Endothelial cell of umbilical vein (primary cell): ENCODE measurements at regions not wholly inside any gene's neighbourhood (a gene's known extent, or its start where the extent isn't known, plus 50 kb on each side); places are given as distances from the start of the nearest gene placed in this dataset.

ENCODE experiments used
- BruUV-seq: library from RNA; stranded (reverse); fragments of 400-500 nt; replicated peaks from 2 replicates; lab custom pipeline; 2021; lab: Mats Ljungman, UMichigan
- CTCF ChIA-PET: fragments of 300-600, 350-600 bp; sonication (Branson Sonifier 250); formaldehyde crosslinking; loops from one replicate; lab custom pipeline; 2021; ENCODE audit warnings: antibody characterized with exemption, inconsistent platforms; lab: Charles Lee
- POLR2A ChIA-PET: fragments of 300-600, 350-600 bp; sonication (Branson Sonifier 250); formaldehyde crosslinking; loops from one replicate; lab custom pipeline; 2021; ENCODE audit warnings: antibody characterized with exemption, inconsistent platforms; lab: Charles Lee
- DNase-seq: peaks from one replicate; pipeline ENCODE4 v3.0.0-alpha.2; 2011; ENCODE audit warnings: low read depth, low spot score
- FAIRE-seq: peaks from 2 replicates; lab custom pipeline; 2011; peaks lifted over from hg19 to GRCh38; lab: Jason Lieb, UNC
- H2AFZ ChIP-seq: 2 replicates; pipeline ENCODE4 v1.6.0; 2012; ENCODE audit warnings: low read depth, low read length, control low read depth, inconsistent platforms
- H3K27ac ChIP-seq: 2 replicates; pipeline ENCODE4 v1.5.1; 2011; ENCODE audit warnings: low read depth, mild to moderate bottlenecking, control low read depth, low read length, moderate library complexity; ENCODE audit not compliant: insufficient read depth
- H3K27me3 ChIP-seq, 2 experiments: 2 replicates each; pipeline versions ENCODE4 v1.6.0 to v1.6.1; 2011; ENCODE audit warnings: low read length in 2 of 2, mixed read lengths in 1 of 2; ENCODE audit not compliant: control insufficient read depth in 2 of 2, insufficient read depth in 2 of 2
- H3K36me3 ChIP-seq, 2 experiments: 2 replicates in 1 of 2; 3 replicates in 1 of 2; pipeline ENCODE4 v1.5.1; 2011; ENCODE audit warnings: low read length in 2 of 2, mild to moderate bottlenecking in 1 of 2, moderate library complexity in 1 of 2; ENCODE audit not compliant: control insufficient read depth in 2 of 2, insufficient read depth in 2 of 2; ENCODE audit errors: extremely low read depth in 1 of 2
- H3K4me1 ChIP-seq: 3 replicates; pipeline ENCODE4 v1.5.1; 2011; ENCODE audit warnings: mild to moderate bottlenecking, low read length; ENCODE audit not compliant: control insufficient read depth, insufficient read depth; ENCODE audit errors: extremely low read depth
- H3K4me2 ChIP-seq: 2 replicates; pipeline ENCODE4 v1.6.1; 2011; ENCODE audit warnings: low read length, control low read depth, mixed read lengths; ENCODE audit not compliant: insufficient read depth
- H3K4me3 ChIP-seq, 3 experiments: fragments of 200-600 bp in 1 of 3; sonication (generic), shearing (Covaris generic) in 1 of 3; replicated peaks in 1 of 3; 2 replicates each; pipeline ENCODE4 v1.5.1; 2011 to 2016; ENCODE audit warnings: control low read depth in 3 of 3, low read length in 3 of 3, mild to moderate bottlenecking in 2 of 3, inconsistent platforms in 1 of 3, low read depth in 1 of 3, moderate library complexity in 1 of 3; ENCODE audit not compliant: insufficient read depth in 1 of 3
- H3K79me2 ChIP-seq: 2 replicates; pipeline ENCODE4 v1.6.0; 2012; ENCODE audit warnings: low read length, inconsistent platforms; ENCODE audit not compliant: control insufficient read depth, insufficient read depth
- H3K9ac ChIP-seq: replicated peaks from 2 replicates; pipeline ENCODE3; 2011; ENCODE audit warnings: low read length, control low read depth; ENCODE audit not compliant: insufficient read depth; ENCODE audit errors: extremely low read depth
- H3K9me1 ChIP-seq: replicated peaks from 3 replicates; pipeline ENCODE4 v1.6.0; 2011; ENCODE audit warnings: mild to moderate bottlenecking, low read length; ENCODE audit not compliant: control insufficient read depth, insufficient read depth; ENCODE audit errors: extremely low read depth
- H3K9me3 ChIP-seq: replicated peaks from 2 replicates; pipeline ENCODE4 v1.5.1; 2012; ENCODE audit warnings: low read length, inconsistent platforms; ENCODE audit not compliant: control insufficient read depth, insufficient read depth
- H4K20me1 ChIP-seq: replicated peaks from 2 replicates; pipeline ENCODE3; 2011; ENCODE audit warnings: mild to moderate bottlenecking, low read length; ENCODE audit not compliant: control insufficient read depth, insufficient read depth; ENCODE audit errors: extremely low read depth
- CTCF ChIP-seq, 2 donors: IDR thresholded peaks; 1 replicate in 1 of 2; 2 replicates in 1 of 2; pipeline ENCODE4 v1.5.1; 2011; ENCODE audit warnings: low read length in 2 of 2, mild to moderate bottlenecking in 2 of 2, moderate library complexity in 2 of 2, control low read depth in 1 of 2, inconsistent platforms in 1 of 2, low read depth in 1 of 2; ENCODE audit not compliant: insufficient read depth in 1 of 2; ENCODE audit errors: extremely low read depth in 1 of 2
- EZH2 ChIP-seq: IDR thresholded peaks from 2 replicates; pipeline ENCODE4 v1.6.1; 2012; ENCODE audit warnings: borderline replicate concordance, low read depth, mild to moderate bottlenecking, moderate library complexity, low read length, inconsistent platforms; ENCODE audit not compliant: severe bottlenecking
- FOS ChIP-seq: IDR thresholded peaks from 2 replicates; pipeline ENCODE4 v1.6.1; 2011; ENCODE audit warnings: mild to moderate bottlenecking, low read length, moderate library complexity, borderline replicate concordance; ENCODE audit not compliant: insufficient read depth
- GATA2 ChIP-seq: IDR thresholded peaks from 2 replicates; pipeline ENCODE4 v1.7.0; 2011; ENCODE audit warnings: low read depth, mild to moderate bottlenecking, moderate library complexity, mixed read lengths, low read length; ENCODE audit not compliant: insufficient read length, insufficient read depth
- JUN ChIP-seq: IDR thresholded peaks from 2 replicates; pipeline ENCODE4 v1.6.1; 2011; ENCODE audit warnings: borderline replicate concordance, low read depth; ENCODE audit not compliant: insufficient read length, insufficient read depth
- MAX ChIP-seq: IDR thresholded peaks from 2 replicates; pipeline ENCODE4 v1.6.1; 2011; ENCODE audit not compliant: insufficient read depth, insufficient read length
- MYC ChIP-seq: IDR thresholded peaks from one replicate; pipeline ENCODE4 v1.6.1; 2011; ENCODE audit warnings: mild to moderate bottlenecking, low read depth, low read length
- POLR2A ChIP-seq: IDR thresholded peaks from 2 replicates; pipeline ENCODE4 v1.6.1; 2012; ENCODE audit warnings: low read depth, mild to moderate bottlenecking, control low read depth, low read length
- POLR2AphosphoS5 ChIP-seq: IDR thresholded peaks from 2 replicates; pipeline ENCODE4 v1.6.1; 2012; ENCODE audit warnings: low read depth, mild to moderate bottlenecking, control low read depth, low read length, moderate library complexity; ENCODE audit not compliant: insufficient read depth
- dilution Hi-C: fragments of 300-500 bp; cut with MboI; formaldehyde crosslinking; loops from one replicate; pipeline ENCODE4 v1.15.0; 2019; ENCODE audit warnings: low sequenced_read_pairs; ENCODE audit not compliant: extremely low pct_ligation_motif_present
- intact Hi-C: fragments of 100-400 bp; cut with micrococcal nuclease; formaldehyde crosslinking; loops from one replicate; pipeline ENCODE4 v1.10.0; 2022

GRCh38 chr20:24368253-24368652 is 101.2 kb upstream of the SYNDIG1 start:
- H3K36me3 ChIP-seq = no peaks in the 10 kb centered on the region
- H3K27me3 ChIP-seq = no peaks in the 10 kb centered on the region
- DNase-seq (no peak), FAIRE-seq (no peak)
- no peak overlapping the region for H3K27ac ChIP-seq
- H3K4me1 ChIP-seq = no peaks in the 10 kb centered on the region
- no peaks in the 10 kb centered on the region for H3K9me3 ChIP-seq
- no TSS peak for BruUV-seq
- H3K4me3 ChIP-seq = no peak overlapping the region
- TF ChIP-seq EZH2 (no peak), MYC (no peak), CTCF (IDR thresholded peaks at IDR 0.05; ENCODE audit: extremely low read depth in 1 of 2, insufficient read depth in 1 of 2, low read depth in 1 of 2, low read length in 2 of 2) (no peak), MAX (no peak), FOS (no peak), POLR2A (no peak), POLR2AphosphoS5 (no peak), GATA2 (no peak), JUN (no peak)
- H3K79me2 ChIP-seq = no peaks in the 10 kb centered on the region
- intact Hi-C loops = no loop called here
- H3K9ac ChIP-seq = no peak overlapping the region
- H3K9me1 ChIP-seq = no peaks in the 10 kb centered on the region
- H4K20me1 ChIP-seq = no peaks in the 10 kb centered on the region
- no peak overlapping the region for H3K4me2 ChIP-seq
- dilution Hi-C loops = no loop called here
- CTCF ChIA-PET = no interaction called here
- POLR2A ChIA-PET = no interaction called here
- H2AFZ ChIP-seq = no peak overlapping the region
